ENCODE measurements at regions not wholly inside any gene's neighbourhood (a gene's known extent, or its start where the extent isn't known, plus 50 kb on each side); places are given as distances from the start of the nearest gene placed in this dataset.

DNA sequence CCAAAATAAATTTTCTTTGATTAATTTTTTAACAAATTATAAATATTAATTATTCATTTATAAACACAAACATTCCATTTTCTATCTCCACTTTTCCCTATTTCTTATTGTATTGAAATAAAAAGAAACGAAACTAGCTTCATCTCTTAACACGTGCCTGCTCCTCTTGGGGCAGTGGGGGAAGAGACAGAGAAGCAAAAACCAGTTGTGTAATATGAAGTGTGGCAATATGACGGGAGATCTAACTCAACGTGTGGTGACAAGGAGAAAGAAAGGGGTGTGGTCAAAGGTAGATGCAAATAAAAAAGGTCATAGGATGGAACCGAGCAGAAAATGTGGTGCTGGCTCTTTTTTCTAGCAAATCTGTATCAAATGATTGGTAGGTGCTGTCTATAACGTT is 106.9 kb upstream of the SLC8A1 start:
- H3K79me2 ChIP-seq (ENCODE audit: control insufficient read depth, insufficient read depth, low read length): no peaks in the 10 kb centered on the region
- DNase-seq (ENCODE audit: low read depth in 2 of 2): no peak
- no peak overlapping the region for H3K4me3 ChIP-seq (replicated peaks in 1 of 4; ENCODE audit: control extremely low read depth in 1 of 4, insufficient read depth in 1 of 4, low read depth in 3 of 4, low read length in 4 of 4)
- H3K9ac ChIP-seq (ENCODE audit: insufficient read depth, low read length): no peak overlapping the region
- H3K27ac ChIP-seq (ENCODE audit: insufficient read depth, low read length): no peak overlapping the region
- no peaks in the 10 kb centered on the region for H3K4me1 ChIP-seq (ENCODE audit: control insufficient read depth, extremely low read depth, insufficient read depth, low read length)
- H2AFZ ChIP-seq (ENCODE audit: low read length): no peak overlapping the region
- H3K36me3 ChIP-seq (ENCODE audit: control insufficient read depth, insufficient read depth, low read length): no peaks in the 10 kb centered on the region
- no peak overlapping the region for H3K4me2 ChIP-seq (ENCODE audit: extremely low read depth, insufficient read depth, low read length)
- TF ChIP-seq EZH2 (IDR thresholded peaks at IDR 0.05; ENCODE audit: low read length, missing control alignments): no peak
- TF ChIP-seq, protein P1, sequence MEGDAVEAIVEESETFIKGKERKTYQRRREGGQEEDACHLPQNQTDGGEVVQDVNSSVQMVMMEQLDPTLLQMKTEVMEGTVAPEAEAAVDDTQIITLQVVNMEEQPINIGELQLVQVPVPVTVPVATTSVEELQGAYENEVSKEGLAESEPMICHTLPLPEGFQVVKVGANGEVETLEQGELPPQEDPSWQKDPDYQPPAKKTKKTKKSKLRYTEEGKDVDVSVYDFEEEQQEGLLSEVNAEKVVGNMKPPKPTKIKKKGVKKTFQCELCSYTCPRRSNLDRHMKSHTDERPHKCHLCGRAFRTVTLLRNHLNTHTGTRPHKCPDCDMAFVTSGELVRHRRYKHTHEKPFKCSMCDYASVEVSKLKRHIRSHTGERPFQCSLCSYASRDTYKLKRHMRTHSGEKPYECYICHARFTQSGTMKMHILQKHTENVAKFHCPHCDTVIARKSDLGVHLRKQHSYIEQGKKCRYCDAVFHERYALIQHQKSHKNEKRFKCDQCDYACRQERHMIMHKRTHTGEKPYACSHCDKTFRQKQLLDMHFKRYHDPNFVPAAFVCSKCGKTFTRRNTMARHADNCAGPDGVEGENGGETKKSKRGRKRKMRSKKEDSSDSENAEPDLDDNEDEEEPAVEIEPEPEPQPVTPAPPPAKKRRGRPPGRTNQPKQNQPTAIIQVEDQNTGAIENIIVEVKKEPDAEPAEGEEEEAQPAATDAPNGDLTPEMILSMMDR (conservative IDR thresholded peaks at IDR 0.05 in 1 of 2, IDR thresholded peaks at IDR 0.05 in 1 of 2; ENCODE audit: low read depth in 1 of 2, low read length in 2 of 2): no peak
- no peaks in the 10 kb centered on the region for H4K20me1 ChIP-seq (ENCODE audit: control insufficient read depth, extremely low read depth, insufficient read depth, low read length)
- H3K27me3 ChIP-seq (ENCODE audit: control insufficient read depth, insufficient read depth, low read length): no peaks in the 10 kb centered on the region
- H3K9me3 ChIP-seq (ENCODE audit: control insufficient read depth, insufficient read depth, low read depth, low read length): no peaks in the 10 kb centered on the region

DNA sequence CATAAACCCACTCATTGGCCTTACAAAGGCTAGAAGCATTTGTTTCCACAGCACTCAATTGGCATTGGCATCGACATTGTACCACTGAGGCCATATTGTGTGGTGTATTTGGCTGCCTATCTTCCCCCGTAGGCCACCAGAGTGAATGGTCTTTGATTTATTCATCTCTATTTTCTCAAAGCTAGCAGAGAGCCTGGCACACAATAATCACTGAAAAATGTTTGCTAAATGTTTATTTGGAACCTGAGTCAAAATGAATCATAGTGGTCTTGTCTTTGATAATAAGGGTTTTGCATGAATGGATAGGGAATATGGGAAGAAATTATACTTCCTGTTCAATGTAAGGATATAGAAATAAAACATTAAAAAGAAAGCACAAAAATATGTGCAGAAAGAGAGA is 107.3 kb upstream of the SLC8A1 start:
- Histone ChIP-seq H3K27me3 (ENCODE audit: control insufficient read depth, insufficient read depth, low read length) (no peaks in the 10 kb centered on the region), H4K20me1 (ENCODE audit: control insufficient read depth, extremely low read depth, insufficient read depth, low read length) (no peaks in the 10 kb centered on the region), H3K9me3 (ENCODE audit: control insufficient read depth, insufficient read depth, low read depth, low read length) (no peaks in the 10 kb centered on the region), H2AFZ (ENCODE audit: low read length) (no peak overlapping the region), H3K4me1 (ENCODE audit: control insufficient read depth, extremely low read depth, insufficient read depth, low read length) (no peaks in the 10 kb centered on the region), H3K36me3 (ENCODE audit: control insufficient read depth, insufficient read depth, low read length) (no peaks in the 10 kb centered on the region), H3K9ac (ENCODE audit: insufficient read depth, low read length) (no peak overlapping the region), H3K4me3 (replicated peaks in 1 of 4; ENCODE audit: control extremely low read depth in 1 of 4, insufficient read depth in 1 of 4, low read depth in 3 of 4, low read length in 4 of 4) (no peak overlapping the region), H3K79me2 (ENCODE audit: control insufficient read depth, insufficient read depth, low read length) (no peaks in the 10 kb centered on the region), H3K27ac (ENCODE audit: insufficient read depth, low read length) (no peak overlapping the region), H3K4me2 (ENCODE audit: extremely low read depth, insufficient read depth, low read length) (no peak overlapping the region)
- DNase-seq (ENCODE audit: low read depth in 2 of 2): peak in 1 of 2 donors; percentile 5
- TF ChIP-seq EZH2 (IDR thresholded peaks at IDR 0.05; ENCODE audit: low read length, missing control alignments): no peak
- TF ChIP-seq, protein P1 (conservative IDR thresholded peaks at IDR 0.05 in 1 of 2, IDR thresholded peaks at IDR 0.05 in 1 of 2; ENCODE audit: low read depth in 1 of 2, low read length in 2 of 2): no peak

DNA sequence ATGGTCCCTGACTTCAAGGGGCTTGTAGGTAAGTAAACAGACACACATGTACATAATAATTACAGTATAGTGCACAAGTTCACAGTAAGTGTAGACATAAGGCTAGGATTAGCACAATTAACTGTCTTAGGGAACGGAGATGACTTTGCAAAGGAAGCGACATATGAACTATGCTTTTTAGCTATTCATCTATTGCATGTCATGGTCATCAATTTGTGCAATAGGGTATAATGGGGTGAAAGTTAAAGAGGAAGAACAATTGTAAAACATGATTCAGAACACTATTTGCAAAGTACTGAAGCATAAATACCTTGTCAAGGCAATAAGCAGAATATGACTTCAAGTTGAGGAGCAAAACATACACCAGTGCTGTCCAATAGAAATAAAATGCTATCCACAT is 112.3 kb upstream of the SLC8A1 start:
- Histone ChIP-seq H3K27me3 (ENCODE audit: control insufficient read depth, insufficient read depth, low read length) (no peaks in the 10 kb centered on the region), H3K4me2 (ENCODE audit: extremely low read depth, insufficient read depth, low read length) (no peak overlapping the region), H3K4me3 (replicated peaks in 1 of 4; ENCODE audit: control extremely low read depth in 1 of 4, insufficient read depth in 1 of 4, low read depth in 3 of 4, low read length in 4 of 4) (no peak overlapping the region), H3K9me3 (ENCODE audit: control insufficient read depth, insufficient read depth, low read depth, low read length) (no peaks in the 10 kb centered on the region), H3K79me2 (ENCODE audit: control insufficient read depth, insufficient read depth, low read length) (no peaks in the 10 kb centered on the region), H3K9ac (ENCODE audit: insufficient read depth, low read length) (no peak overlapping the region), H2AFZ (ENCODE audit: low read length) (no peak overlapping the region), H4K20me1 (ENCODE audit: control insufficient read depth, extremely low read depth, insufficient read depth, low read length) (no peaks in the 10 kb centered on the region), H3K27ac (ENCODE audit: insufficient read depth, low read length) (no peak overlapping the region), H3K36me3 (ENCODE audit: control insufficient read depth, insufficient read depth, low read length) (no peaks in the 10 kb centered on the region), H3K4me1 (ENCODE audit: control insufficient read depth, extremely low read depth, insufficient read depth, low read length) (no peaks in the 10 kb centered on the region)
- DNase-seq (ENCODE audit: low read depth in 2 of 2): no peak
- TF ChIP-seq, protein P1 (conservative IDR thresholded peaks at IDR 0.05 in 1 of 2, IDR thresholded peaks at IDR 0.05 in 1 of 2; ENCODE audit: low read depth in 1 of 2, low read length in 2 of 2): no peak
- no peak for TF ChIP-seq EZH2 (IDR thresholded peaks at IDR 0.05; ENCODE audit: low read length, missing control alignments)

Measured in fibroblast of lung (primary cell).